Liver (tissue), 3 donors: ENCODE measurements at regions not wholly inside any gene's neighbourhood (a gene's known extent, or its start where the extent isn't known, plus 50 kb on each side); places are given as distances from the start of the nearest gene placed in this dataset.

Experiments used
- CTCF ChIP-seq: fragments of 150-350 bp; IDR thresholded peaks from 2 replicates; pipeline ENCODE4 v1.5.1; 2017; ENCODE audit warnings: improper control_type of control experiment, low read depth, low read length; ENCODE audit not compliant: missing input control
- FOXA1 ChIP-seq: IDR thresholded peaks from 2 replicates; pipeline ENCODE4 v1.6.1; 2016; ENCODE audit warnings: antibody characterized with exemption
- GABPA ChIP-seq, 2 donors: IDR thresholded peaks in 1 of 2; conservative IDR thresholded peaks in 1 of 2; 2 replicates each; pipeline ENCODE4 v1.6.1; 2016; ENCODE audit warnings: antibody characterized with exemption in 2 of 2, mild to moderate bottlenecking in 1 of 2, moderate library complexity in 1 of 2
- HNF4G ChIP-seq: IDR thresholded peaks from 2 replicates; pipeline ENCODE4 v1.6.1; 2016; ENCODE audit warnings: antibody characterized with exemption
- MAX ChIP-seq: IDR thresholded peaks from 2 replicates; pipeline ENCODE4 v1.6.1; 2016; ENCODE audit warnings: antibody characterized with exemption
- NR2F2 ChIP-seq: IDR thresholded peaks from 2 replicates; pipeline ENCODE4 v1.6.1; 2016; ENCODE audit warnings: antibody characterized with exemption
- RAD21 ChIP-seq, 2 donors: IDR thresholded peaks; 2 replicates each; pipeline ENCODE4 v1.6.1; 2016; ENCODE audit warnings: antibody characterized with exemption in 2 of 2, mild to moderate bottlenecking in 2 of 2
- REST ChIP-seq: IDR thresholded peaks from 2 replicates; pipeline ENCODE4 v1.6.1; 2016; ENCODE audit warnings: antibody characterized with exemption, mild to moderate bottlenecking
- SP1 ChIP-seq: IDR thresholded peaks from 2 replicates; pipeline ENCODE4 v1.6.1; 2018; ENCODE audit warnings: antibody characterized with exemption, mild to moderate bottlenecking
- YY1 ChIP-seq: IDR thresholded peaks from 2 replicates; pipeline ENCODE4 v1.6.1; 2016; ENCODE audit warnings: antibody characterized with exemption, mild to moderate bottlenecking
- ZBTB33 ChIP-seq: IDR thresholded peaks from 2 replicates; pipeline ENCODE4 v1.6.1; 2016; ENCODE audit warnings: antibody characterized with exemption
- donor health status: healthy.
- donor health status: healthy.

GRCh38 chr7:106425017-106425719 lies 140.4 kb upstream of the NAMPT start:
- TF ChIP-seq FOXA1 (peak; percentile 84), SP1 (peak; percentile 89), CTCF (no peak), YY1 (peak; percentile 82), REST (peak; percentile 76), ZBTB33 (peak; percentile 85), MAX (peak; percentile 98), RAD21 (IDR thresholded peaks at IDR 0.05) (peak; percentile 63 to 64), NR2F2 (peak; percentile 56), GABPA (IDR thresholded peaks at IDR 0.05 in 1 of 2, conservative IDR thresholded peaks at IDR 0.05 in 1 of 2) (peak in 1 of 2 donors; percentile 78), HNF4G (peak; percentile 36)
